K562 (cell line): ENCODE measurements at regions not wholly inside any gene's neighbourhood (a gene's known extent, or its start where the extent isn't known, plus 50 kb on each side); places are given as distances from the start of the nearest gene placed in this dataset.

Source experiments
- ATAC-seq: fragments of 200-7000 bp; cut with Tn5 transposase; 3 replicates; pipeline ENCODE4 v1.9.1; 2020; ENCODE audit warnings: moderate library complexity
- BruUV-seq: library from RNA; stranded (reverse); fragments of 400-500 nt; replicated peaks from 2 replicates; lab custom pipeline; 2021; lab: Mats Ljungman, UMichigan
- CTCF ChIA-PET: fragments of 300-600 bp; formaldehyde crosslinking; extraction: SDS; loops from one replicate; lab custom pipeline; 2021; ENCODE audit warnings: low intra/inter-chr PET ratio; lab: Yijun Ruan, JAX
- POLR2A ChIA-PET: fragments of 300-600, 350-650 bp; sonication (Branson Sonifier 250); formaldehyde crosslinking; extraction: SDS; loops from one replicate; lab custom pipeline; 2021; ENCODE audit warnings: antibody characterized with exemption, inconsistent platforms; lab: Yijun Ruan, JAX
- DNase-seq, 4 experiments: peaks; one replicate each; pipeline versions ENCODE4 v3.0.0 to v3.0.0-alpha.2; 2011 to 2018; ENCODE audit warnings: low spot score in 3 of 4, mixed read lengths in 3 of 4; ENCODE audit errors: extremely low read depth in 1 of 4
- FAIRE-seq: peaks from 2 replicates; lab custom pipeline; 2011; peaks lifted over from hg19 to GRCh38; lab: Jason Lieb, UNC
- H2AFZ ChIP-seq: 2 replicates; pipeline ENCODE4 v1.6.0; 2011; ENCODE audit warnings: low read depth, low read length, control low read depth, inconsistent platforms
- H3K27ac ChIP-seq: fragments of 200-600 bp; 3 replicates; pipeline ENCODE4 v1.8.0; 2011; ENCODE audit warnings: low read depth, mild to moderate bottlenecking, control low read depth, inconsistent platforms, low read length, moderate library complexity, mixed read lengths; ENCODE audit errors: extremely low read depth
- H3K27me3 ChIP-seq, 2 experiments: fragments of 300-600 bp in 1 of 2; 2 replicates in 1 of 2; 3 replicates in 1 of 2; pipeline versions ENCODE4 v1.6.0 to v1.8.0; 2011; ENCODE audit warnings: inconsistent platforms in 2 of 2, low read length in 2 of 2, mild to moderate bottlenecking in 1 of 2, mixed read lengths in 1 of 2, moderate library complexity in 1 of 2; ENCODE audit not compliant: control insufficient read depth in 2 of 2, insufficient read depth in 2 of 2
- H3K36me3 ChIP-seq: fragments of 300-600 bp; 3 replicates; pipeline ENCODE4 v1.8.0; 2011; ENCODE audit warnings: mild to moderate bottlenecking, low read length, inconsistent platforms; ENCODE audit not compliant: control insufficient read depth, insufficient read depth
- H3K4me1 ChIP-seq, 2 experiments: fragments of 200-600 bp in 1 of 2; replicated peaks in 1 of 2; 2 replicates in 1 of 2; 3 replicates in 1 of 2; pipeline versions ENCODE4 v1.5.1 to v1.8.0; 2011; ENCODE audit warnings: inconsistent platforms in 2 of 2, low read length in 2 of 2, mild to moderate bottlenecking in 1 of 2, mixed read lengths in 1 of 2, moderate library complexity in 1 of 2; ENCODE audit not compliant: control insufficient read depth in 2 of 2, insufficient read depth in 2 of 2
- H3K4me2 ChIP-seq: 2 replicates; pipeline ENCODE4 v1.6.1; 2011; ENCODE audit warnings: low read length, control low read depth, inconsistent platforms, mixed read lengths; ENCODE audit not compliant: insufficient read depth
- H3K4me3 ChIP-seq: fragments of 200-600 bp; sonication (generic), shearing (Covaris generic); 2 replicates; pipeline ENCODE4 v1.5.1; 2016; ENCODE audit warnings: control low read depth, inconsistent platforms
- H3K79me2 ChIP-seq: fragments of 200-600 bp; 3 replicates; pipeline ENCODE4 v1.8.0; 2011; ENCODE audit warnings: low read length, inconsistent platforms; ENCODE audit not compliant: control insufficient read depth, insufficient read depth
- H3K9ac ChIP-seq, 2 experiments: 2 replicates each; pipeline versions ENCODE4 v1.6.0 to v1.6.1; 2011; ENCODE audit warnings: low read depth in 2 of 2, low read length in 2 of 2, control low read depth in 1 of 2, inconsistent platforms in 1 of 2, mild to moderate bottlenecking in 1 of 2, mixed read lengths in 1 of 2; ENCODE audit not compliant: insufficient read depth in 1 of 2
- H3K9me1 ChIP-seq: one replicate; pipeline ENCODE4 v1.6.0; 2011; ENCODE audit warnings: inconsistent platforms, mild to moderate bottlenecking, low read length, moderate library complexity; ENCODE audit not compliant: control insufficient read depth, insufficient read depth
- H3K9me3 ChIP-seq: replicated peaks from 2 replicates; pipeline ENCODE4 v1.5.1; 2011; ENCODE audit warnings: low read depth, low read length, inconsistent platforms; ENCODE audit not compliant: control insufficient read depth, insufficient read depth
- H4K20me1 ChIP-seq: replicated peaks from 2 replicates; pipeline ENCODE4 v1.6.1; 2011; ENCODE audit warnings: low read length, inconsistent platforms, mixed read lengths; ENCODE audit not compliant: control insufficient read depth, insufficient read depth
- ATF7 ChIP-seq: fragments of 450-650 bp; IDR thresholded peaks from 2 replicates; pipeline ENCODE4 v1.7.1; 2014; ENCODE audit warnings: mild to moderate bottlenecking, moderate library complexity
- BDP1 ChIP-seq: IDR thresholded peaks from 3 replicates; pipeline ENCODE4 v1.6.1; 2011; ENCODE audit not compliant: insufficient read length, insufficient read depth
- CBX1 ChIP-seq: sonication (generic); IDR thresholded peaks from 2 replicates; pipeline ENCODE4 v1.6.1; 2016; ENCODE audit warnings: antibody characterized with exemption, low read depth, mild to moderate bottlenecking
- CBX5 ChIP-seq: IDR thresholded peaks from 2 replicates; pipeline ENCODE4 v1.6.1; 2014; ENCODE audit warnings: low read depth, borderline replicate concordance
- KLF6 ChIP-seq: fragments of 250-450 bp; sonication (Bioruptor Pico); IDR thresholded peaks from 2 replicates; pipeline ENCODE4 v1.4.0; 2020; ENCODE audit warnings: mild to moderate bottlenecking, moderate library complexity, borderline replicate concordance
- NBN ChIP-seq: fragments of 450-650 bp; IDR thresholded peaks from 2 replicates; pipeline ENCODE4 v1.6.1; 2016; ENCODE audit warnings: low read depth, mild to moderate bottlenecking
- NFXL1 ChIP-seq: fragments of 450-650 bp; formaldehyde crosslinking; IDR thresholded peaks from 2 replicates; pipeline ENCODE4 v1.4.0; 2021; ENCODE audit warnings: mild to moderate bottlenecking
- NFYB ChIP-seq: IDR thresholded peaks from 2 replicates; pipeline ENCODE4 v1.6.1; 2011; ENCODE audit warnings: mild to moderate bottlenecking, moderate library complexity; ENCODE audit not compliant: insufficient read length; ENCODE audit errors: extremely low read depth
- PHTF2 ChIP-seq: fragments of 250-450 bp; sonication (Bioruptor Pico); IDR thresholded peaks from 2 replicates; pipeline ENCODE4 v1.5.0; 2021; ENCODE audit warnings: mild to moderate bottlenecking
- SNRNP70 ChIP-seq: fragments of 200-400 bp; formaldehyde crosslinking; optimal IDR thresholded peaks from 2 replicates; pipeline ENCODE3; 2017; ENCODE audit warnings: low read depth, low read length
- TAF1 ChIP-seq: IDR thresholded peaks from 2 replicates; pipeline ENCODE4 v1.6.1; 2011; ENCODE audit warnings: mild to moderate bottlenecking, low read length, moderate library complexity; ENCODE audit not compliant: insufficient read depth, control insufficient read depth, severe bottlenecking; ENCODE audit errors: extremely low read depth
- TAL1 ChIP-seq: fragments of 450-650 bp; IDR thresholded peaks from 2 replicates; pipeline ENCODE4 v1.6.1; 2016; ENCODE audit warnings: mild to moderate bottlenecking
- ZBED1 ChIP-seq: IDR thresholded peaks from 2 replicates; pipeline ENCODE4 v1.6.1; 2014
- ZFPM2 ChIP-seq: fragments of 250-450 bp; sonication (Bioruptor Pico); IDR thresholded peaks from 2 replicates; pipeline ENCODE4 v1.5.1; 2022; ENCODE audit warnings: mild to moderate bottlenecking
- ZFX ChIP-seq: sonication (generic); formaldehyde crosslinking; IDR thresholded peaks from 2 replicates; pipeline ENCODE4 v1.8.0; 2022; ENCODE audit warnings: mild to moderate bottlenecking, missing genetic modification reagents, moderate library complexity
- ZNF263 ChIP-seq: sonication (generic); formaldehyde crosslinking; IDR thresholded peaks from 2 replicates; pipeline ENCODE4 v1.8.0; 2022; ENCODE audit warnings: mild to moderate bottlenecking, missing genetic modification reagents, borderline replicate concordance
- ZNF274 ChIP-seq: IDR thresholded peaks from 2 replicates; pipeline ENCODE4 v1.6.1; 2011; ENCODE audit warnings: low read depth, mild to moderate bottlenecking, low read length, moderate library complexity, borderline replicate concordance
- WGBS: fragments of 100-300 bp; shearing (Covaris generic); methylation state at CpG from one replicate; pipeline ENCODE4 v1.1.6; 2016; ENCODE audit warnings: low coverage, mixed read lengths; ENCODE audit not compliant: insufficient coverage; ENCODE audit errors: missing lambda C conversion rate; 5-methylcytosine and 5-hydroxymethylcytosine counted together
- in situ Hi-C: fragments of 300-500 bp; cut with MboI; formaldehyde crosslinking; loops from 4 replicates; pipeline ENCODE4 v1.15.0; 2018; ENCODE audit warnings: inconsistent platforms, mixed read lengths
- intact Hi-C: fragments of 100-400 bp; cut with micrococcal nuclease; formaldehyde crosslinking; loops from 2 replicates; pipeline ENCODE4 v1.14.2; 2022
- TF ChIP-seq, protein P1 (sequence below): fragments of 450-650 bp; IDR thresholded peaks from 2 replicates; pipeline ENCODE4 v1.6.1; 2016; ENCODE audit warnings: antibody characterized with exemption
- TF ChIP-seq, protein P2 (sequence below): fragments of 450-650 bp; IDR thresholded peaks from 2 replicates; pipeline ENCODE4 v1.6.1; 2018; ENCODE audit warnings: mild to moderate bottlenecking, low read depth; ENCODE audit not compliant: partially characterized antibody

DNA sequence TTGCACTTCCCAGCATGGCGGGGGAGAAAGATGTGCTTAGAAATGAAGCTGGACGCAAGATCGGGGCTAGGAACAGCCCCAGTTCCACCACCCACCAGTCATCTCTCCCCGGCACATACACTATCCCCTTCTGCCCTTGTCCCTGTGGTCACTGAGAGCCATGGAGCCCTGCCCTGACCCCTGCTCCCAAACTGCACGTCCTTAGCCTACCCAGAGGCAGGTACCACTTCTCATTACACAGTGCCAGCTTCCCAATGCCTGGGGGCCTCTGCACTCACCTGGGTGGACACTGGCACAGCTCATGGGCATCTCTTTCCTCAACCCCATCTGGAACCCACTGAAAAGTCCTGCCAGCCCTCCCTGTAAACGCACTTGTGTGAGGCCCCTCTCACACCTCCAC, 139.3 kb upstream of the PRR20G start:
- no peak for FAIRE-seq
- peaks cover 0 to 43% of the 10 kb centered on the region in 2 experiments; a peak in 2 of 5 replicates for H3K27me3 ChIP-seq
- peaks cover 3% of the 10 kb centered on the region; the same call in 1 of the 2 replicates for H4K20me1 ChIP-seq
- H3K4me3 ChIP-seq = no peak overlapping the region
- no peak overlapping the region for H2AFZ ChIP-seq
- no peak overlapping the region for H3K4me2 ChIP-seq
- ATAC-seq = no peak
- POLR2A ChIA-PET = no interaction called here
- TF ChIP-seq PHTF2 (CRISPR knock-in tag) = no peak
- TF ChIP-seq ZNF274 = no peak
- TF ChIP-seq NFXL1 (CRISPR knock-in tag) = no peak
- TF ChIP-seq KLF6 (CRISPR knock-in tag) = no peak
- no peak for TF ChIP-seq ZFPM2 (CRISPR knock-in tag)
- no peak for TF ChIP-seq NBN
- TF ChIP-seq TAF1 = no peak
- no peak for TF ChIP-seq ATF7
- TF ChIP-seq, protein P1, sequence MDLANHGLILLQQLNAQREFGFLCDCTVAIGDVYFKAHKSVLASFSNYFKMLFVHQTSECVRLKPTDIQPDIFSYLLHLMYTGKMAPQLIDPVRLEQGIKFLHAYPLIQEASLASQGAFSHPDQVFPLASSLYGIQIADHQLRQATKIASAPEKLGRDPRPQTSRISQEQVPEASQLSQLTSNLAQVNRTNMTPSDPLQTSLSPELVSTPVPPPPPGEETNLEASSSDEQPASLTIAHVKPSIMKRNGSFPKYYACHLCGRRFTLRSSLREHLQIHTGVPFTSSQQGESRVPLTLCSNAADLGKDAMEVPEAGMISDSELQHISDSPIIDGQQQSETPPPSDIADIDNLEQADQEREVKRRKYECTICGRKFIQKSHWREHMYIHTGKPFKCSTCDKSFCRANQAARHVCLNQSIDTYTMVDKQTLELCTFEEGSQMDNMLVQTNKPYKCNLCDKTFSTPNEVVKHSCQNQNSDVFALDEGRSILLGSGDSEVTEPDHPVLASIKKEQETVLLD = no peak
- no peak for TF ChIP-seq BDP1
- TF ChIP-seq ZBED1 = no peak
- TF ChIP-seq CBX1 = no peak
- no peak for TF ChIP-seq CBX5
- no peak for TF ChIP-seq NFYB
- TF ChIP-seq, protein P2, sequence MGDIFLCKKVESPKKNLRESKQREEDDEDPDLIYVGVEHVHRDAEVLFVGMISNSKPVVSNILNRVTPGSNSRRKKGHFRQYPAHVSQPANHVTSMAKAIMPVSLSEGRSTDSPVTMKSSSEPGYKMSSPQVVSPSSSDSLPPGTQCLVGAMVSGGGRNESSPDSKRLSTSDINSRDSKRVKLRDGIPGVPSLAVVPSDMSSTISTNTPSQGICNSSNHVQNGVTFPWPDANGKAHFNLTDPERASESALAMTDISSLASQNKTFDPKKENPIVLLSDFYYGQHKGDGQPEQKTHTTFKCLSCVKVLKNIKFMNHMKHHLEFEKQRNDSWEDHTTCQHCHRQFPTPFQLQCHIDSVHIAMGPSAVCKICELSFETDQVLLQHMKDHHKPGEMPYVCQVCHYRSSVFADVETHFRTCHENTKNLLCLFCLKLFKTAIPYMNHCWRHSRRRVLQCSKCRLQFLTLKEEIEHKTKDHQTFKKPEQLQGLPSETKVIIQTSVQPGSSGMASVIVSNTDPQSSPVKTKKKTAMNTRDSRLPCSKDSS = no peak
- TF ChIP-seq TAL1 = no peak
- TF ChIP-seq SNRNP70 = no peak
- TF ChIP-seq ZFX (CRISPR knock-in tag) = no peak
- no peak for TF ChIP-seq ZNF263 (CRISPR knock-in tag)
- no peaks in the 10 kb centered on the region for H3K79me2 ChIP-seq
- no TSS peak for BruUV-seq
- no peak overlapping the region for H3K27ac ChIP-seq
- H3K4me1 ChIP-seq = no peaks in the 10 kb centered on the region
- in situ Hi-C loops (no loop called here), intact Hi-C loops (no loop called here)
- no peaks in the 10 kb centered on the region for H3K9me3 ChIP-seq
- CTCF ChIA-PET = no interaction called here
- DNase-seq = no peak
- H3K36me3 ChIP-seq = no peaks in the 10 kb centered on the region
- H3K9ac ChIP-seq = no peak overlapping the region
- 0% methylated on average over 6 of the region's 6 CpGs for WGBS
- no peaks in the 10 kb centered on the region for H3K9me1 ChIP-seq
